Mesodermal cell (in vitro differentiated cells): ENCODE measurements at regions not wholly inside any gene's neighbourhood (a gene's known extent, or its start where the extent isn't known, plus 50 kb on each side); places are given as distances from the start of the nearest gene placed in this dataset.
A peak's percentile ranks its signal among the peaks of the same experiment; 100 is the strongest.

Experiments used
- H3K27ac ChIP-seq: 2 replicates; pipeline ENCODE4 v1.7.0; 2013; ENCODE audit warnings: mild to moderate bottlenecking, low read depth, low read length, moderate library complexity; ENCODE audit not compliant: severe bottlenecking
- H3K36me3 ChIP-seq: 2 replicates; pipeline ENCODE4 v1.7.1; 2013; ENCODE audit warnings: mild to moderate bottlenecking, low read length, moderate library complexity; ENCODE audit not compliant: control insufficient read depth, insufficient read depth
- H3K4me1 ChIP-seq: one replicate; pipeline ENCODE4 v1.7.1; 2013; ENCODE audit warnings: mild to moderate bottlenecking, low read length; ENCODE audit not compliant: insufficient read depth, control insufficient read depth, poor library complexity, severe bottlenecking
- H3K4me3 ChIP-seq: 2 replicates; pipeline ENCODE4 v1.7.0; 2013; ENCODE audit warnings: low read length, control low read depth, mild to moderate bottlenecking; ENCODE audit not compliant: insufficient read depth, poor library complexity, severe bottlenecking; ENCODE audit errors: extremely low read depth
- H3K9me3 ChIP-seq: 2 replicates; pipeline ENCODE4 v1.7.1; 2013; ENCODE audit warnings: mild to moderate bottlenecking, low read length, moderate library complexity; ENCODE audit not compliant: control insufficient read depth
- WGBS, 2 experiments: methylation state at CpG; one replicate each; pipeline ENCODE4 v1.1.5; 2013; ENCODE audit warnings: missing lambda C conversion rate in 2 of 2; ENCODE audit not compliant: insufficient coverage in 2 of 2; 5-methylcytosine and 5-hydroxymethylcytosine counted together

DNA sequence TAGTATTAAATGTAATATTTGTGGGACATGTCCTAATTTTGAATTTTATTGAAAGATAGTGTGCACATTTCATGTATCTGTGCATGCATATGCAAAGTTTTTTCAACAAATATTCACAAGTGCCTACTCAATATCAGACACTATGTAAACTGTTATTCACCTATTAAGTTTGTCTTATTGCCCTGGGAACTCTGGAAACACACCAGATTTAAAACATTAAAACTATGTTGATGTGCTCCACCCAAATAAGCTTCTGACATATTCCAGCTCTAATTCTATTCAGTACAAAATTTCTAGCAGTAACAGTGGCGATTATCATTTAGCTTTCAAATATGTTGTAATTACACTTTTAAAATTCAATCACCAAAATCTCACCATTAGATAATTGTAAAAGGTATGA lies 183.1 kb upstream of the TTC29 start:
- no peak overlapping the region for H3K4me3 ChIP-seq
- H3K9me3 ChIP-seq = no peaks in the 10 kb centered on the region
- H3K36me3 ChIP-seq = no peaks in the 10 kb centered on the region
- H3K27ac ChIP-seq = no peak overlapping the region
- no CpG with 5 or more reads among the region's 1 CpG for WGBS, 2 experiments
- H3K4me1 ChIP-seq = no peaks in the 10 kb centered on the region

DNA sequence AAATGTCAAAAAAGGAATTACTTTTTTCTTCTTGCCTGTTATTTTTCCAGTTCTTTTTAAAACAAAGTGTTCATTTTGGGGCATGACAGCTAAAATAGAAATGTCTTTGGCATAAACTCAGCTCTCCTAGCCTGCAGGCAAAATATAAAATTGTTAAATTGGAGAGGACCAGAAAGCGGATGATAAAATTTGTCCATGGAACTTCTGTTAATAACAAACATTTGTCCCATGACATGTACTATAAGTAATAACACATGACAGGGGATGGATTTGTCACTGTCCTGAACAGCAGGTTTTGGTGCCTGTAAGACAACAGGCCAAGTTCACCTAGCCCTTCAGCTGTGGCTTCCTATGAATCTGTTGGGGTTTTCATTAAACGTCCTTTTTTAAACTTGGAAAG lies 184.0 kb upstream of the TTC29 start:
- Histone ChIP-seq H3K4me1 (no peaks in the 10 kb centered on the region), H3K9me3 (no peaks in the 10 kb centered on the region), H3K4me3 (no peak overlapping the region), H3K36me3 (no peaks in the 10 kb centered on the region), H3K27ac (no peak overlapping the region)
- 86% methylated on average over 1 of the region's 2 CpGs; no CpG with 5 or more reads in 1 of the 2 experiments for WGBS, 2 experiments

DNA sequence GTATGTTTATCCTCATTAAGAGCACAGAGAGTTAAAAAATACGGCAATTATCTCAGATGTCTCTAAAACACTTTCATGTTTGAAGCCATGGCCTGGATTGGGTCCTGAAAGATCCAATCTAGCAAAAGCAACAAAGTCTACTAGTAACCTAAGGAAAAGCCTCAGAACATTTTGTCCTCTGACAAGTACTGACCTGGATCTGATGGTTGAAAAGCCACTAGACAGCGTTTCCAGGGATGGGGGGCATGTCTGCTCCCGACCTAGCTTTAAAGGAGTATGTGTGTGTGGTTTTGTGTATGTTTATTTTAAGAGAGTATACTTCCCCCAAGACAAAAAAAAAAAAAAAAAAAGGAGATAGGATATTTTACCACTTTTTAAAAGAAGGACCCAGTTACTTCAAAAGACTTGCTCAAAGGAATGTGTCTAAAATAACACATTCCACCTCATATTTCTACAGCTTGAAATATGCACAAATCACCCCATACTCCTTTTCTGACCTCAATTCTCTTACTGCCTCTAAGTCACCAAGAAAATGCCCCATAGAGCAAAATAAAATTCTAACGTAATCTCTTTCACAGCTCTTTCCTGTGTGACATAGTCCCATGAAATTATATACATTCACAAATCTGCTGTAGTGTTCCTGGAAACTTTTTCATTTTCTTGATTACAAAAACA lies 189.0 kb upstream of the TTC29 start:
- Histone ChIP-seq H3K36me3 (no peaks in the 10 kb centered on the region), H3K4me3 (no peak overlapping the region), H3K27ac (no peak overlapping the region), H3K4me1 (no peaks in the 10 kb centered on the region), H3K9me3 (no peaks in the 10 kb centered on the region)
- 83 to 91% methylated on average over 2 of the region's 4 CpGs for WGBS, 2 experiments

DNA sequence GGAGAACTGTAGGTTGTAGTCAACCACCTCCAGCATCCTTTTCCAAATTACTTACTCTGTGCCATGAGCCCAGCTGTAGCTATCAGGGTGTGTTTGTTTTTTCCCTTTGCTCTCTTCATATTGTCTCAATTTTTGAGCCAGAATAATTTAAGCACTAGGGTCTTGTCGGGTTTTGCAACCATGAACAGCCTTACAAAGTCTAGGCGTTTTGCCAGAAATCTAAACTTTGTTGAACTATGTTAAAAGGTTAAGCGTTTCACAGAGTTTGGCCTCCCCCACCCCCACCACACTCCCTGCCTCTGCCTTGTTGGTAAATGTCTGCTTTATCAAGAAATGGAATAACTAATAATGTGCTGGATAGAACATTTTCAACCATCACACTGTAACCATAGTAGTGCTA lies 190.6 kb upstream of the TTC29 start:
- Histone ChIP-seq H3K27ac (no peak overlapping the region), H3K9me3 (no peaks in the 10 kb centered on the region), H3K36me3 (no peaks in the 10 kb centered on the region), H3K4me3 (no peak overlapping the region), H3K4me1 (no peaks in the 10 kb centered on the region)
- WGBS, 2 experiments = no CpG with 5 or more reads among the region's 3 CpGs

DNA sequence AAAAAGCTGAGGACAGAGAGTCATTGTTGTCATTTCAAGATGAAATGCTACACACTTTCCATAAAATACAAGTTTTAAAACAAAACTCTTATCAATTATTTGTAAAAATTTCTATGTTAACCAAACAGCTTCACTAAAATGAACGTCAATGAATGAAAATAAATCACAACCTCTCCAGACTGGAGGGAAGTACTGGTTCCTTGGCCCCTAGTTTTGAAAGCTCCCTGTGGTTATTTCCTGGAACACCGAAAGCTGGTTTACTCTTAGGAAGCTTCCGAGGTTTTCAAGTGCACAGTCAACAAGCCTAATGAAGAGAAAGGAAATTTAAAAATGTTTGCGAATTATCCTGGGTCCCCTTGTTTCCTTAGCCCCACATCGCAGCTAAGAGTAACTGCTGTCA lies 191.1 kb upstream of the TTC29 start:
- no peaks in the 10 kb centered on the region for H3K36me3 ChIP-seq
- no peaks in the 10 kb centered on the region for H3K4me1 ChIP-seq
- H3K9me3 ChIP-seq = no peaks in the 10 kb centered on the region
- H3K4me3 ChIP-seq = no peak overlapping the region
- WGBS, 2 experiments = 91 to 100% methylated on average over 2 to 4 of the region's 5 CpGs
- H3K27ac ChIP-seq = no peak overlapping the region

DNA sequence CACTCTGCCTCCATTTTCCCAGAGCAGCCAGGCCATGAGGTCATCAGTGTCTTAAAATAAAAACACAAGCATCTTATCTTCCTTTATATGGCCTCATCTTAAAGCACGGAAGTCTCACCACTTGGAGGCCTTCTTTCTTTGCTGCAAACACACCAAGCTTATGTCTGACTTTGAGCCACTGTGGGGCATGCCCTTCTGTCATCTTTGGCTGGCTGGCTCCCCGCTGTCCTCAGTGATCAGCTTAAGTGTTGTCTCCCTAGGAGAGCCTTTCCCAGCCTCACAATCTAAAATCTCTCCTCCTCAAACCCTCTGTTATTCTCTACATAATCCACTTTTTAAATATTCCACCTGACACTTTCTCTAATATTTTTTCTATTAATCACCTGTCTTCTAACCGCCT lies 191.6 kb upstream of the TTC29 start:
- Histone ChIP-seq H3K36me3 (no peaks in the 10 kb centered on the region), H3K4me1 (no peaks in the 10 kb centered on the region), H3K27ac (no peak overlapping the region), H3K4me3 (no peak overlapping the region), H3K9me3 (no peaks in the 10 kb centered on the region)
- WGBS, 2 experiments = 77 to 86% methylated on average over 2 to 3 of the region's 3 CpGs

DNA sequence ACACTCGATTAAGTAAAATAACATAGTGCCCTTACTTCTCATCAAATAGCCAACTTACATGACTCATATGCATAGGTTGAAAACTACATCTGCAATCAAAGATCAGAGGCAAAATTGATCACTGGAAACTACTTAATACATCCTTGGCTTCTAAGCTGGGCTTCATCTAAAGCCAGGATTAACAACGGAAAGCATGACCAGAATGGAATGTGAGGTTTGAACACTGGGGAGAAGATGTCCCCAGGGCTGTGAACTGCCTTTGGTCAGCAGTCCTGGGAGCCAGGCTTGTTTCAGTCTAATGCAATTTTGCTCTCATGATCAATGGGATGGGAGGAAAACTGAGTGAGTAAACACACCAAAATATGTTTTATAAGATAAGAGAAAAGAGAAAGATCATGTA lies 192.5 kb upstream of the TTC29 start:
- H3K27ac ChIP-seq = no peak overlapping the region
- 67 to 81% methylated on average over 1 to 2 of the region's 2 CpGs for WGBS, 2 experiments
- H3K4me1 ChIP-seq = no peaks in the 10 kb centered on the region
- no peaks in the 10 kb centered on the region for H3K36me3 ChIP-seq
- no peaks in the 10 kb centered on the region for H3K9me3 ChIP-seq
- H3K4me3 ChIP-seq = no peak overlapping the region

DNA sequence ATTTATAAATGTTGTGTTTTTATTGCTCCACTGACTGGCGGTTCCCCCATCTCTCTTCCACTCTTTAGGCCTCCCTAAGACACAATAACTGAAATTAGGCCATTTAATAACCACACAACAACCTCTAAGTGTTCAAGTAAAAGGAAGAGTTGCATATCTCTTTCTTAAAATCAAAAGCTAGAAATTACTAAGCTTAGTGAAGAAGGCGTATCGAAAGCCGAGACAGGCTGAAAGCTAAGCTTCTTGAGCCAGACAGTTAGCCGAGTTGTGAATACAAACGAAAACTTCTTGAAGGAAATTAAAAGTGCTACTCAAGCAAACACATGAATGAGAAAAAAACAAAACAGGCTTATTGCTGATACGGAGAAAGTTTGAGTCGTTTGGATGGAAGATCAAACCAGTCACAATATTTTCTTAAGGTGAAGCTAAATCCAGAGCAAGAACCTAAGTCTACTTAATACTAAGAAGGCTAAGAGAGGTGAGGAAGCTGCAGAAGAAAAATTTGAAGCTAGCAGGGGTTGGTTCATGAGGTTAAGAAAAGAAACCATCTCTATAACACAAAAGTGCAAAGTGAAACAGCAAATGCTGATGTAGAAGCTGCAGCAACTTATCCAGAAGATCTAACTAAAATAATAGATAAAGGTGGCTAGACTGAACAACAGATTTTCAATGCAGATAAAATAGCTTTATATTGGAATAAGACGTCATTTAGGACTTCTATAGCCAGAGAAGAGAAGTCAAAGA lies 194.0 kb upstream of the TTC29 start:
- 88 to 98% methylated on average over 5 to 6 of the region's 9 CpGs for WGBS, 2 experiments
- no peak overlapping the region for H3K4me3 ChIP-seq
- no peaks in the 10 kb centered on the region for H3K36me3 ChIP-seq
- no peaks in the 10 kb centered on the region for H3K4me1 ChIP-seq
- H3K9me3 ChIP-seq = no peaks in the 10 kb centered on the region
- H3K27ac ChIP-seq = no peak overlapping the region

DNA sequence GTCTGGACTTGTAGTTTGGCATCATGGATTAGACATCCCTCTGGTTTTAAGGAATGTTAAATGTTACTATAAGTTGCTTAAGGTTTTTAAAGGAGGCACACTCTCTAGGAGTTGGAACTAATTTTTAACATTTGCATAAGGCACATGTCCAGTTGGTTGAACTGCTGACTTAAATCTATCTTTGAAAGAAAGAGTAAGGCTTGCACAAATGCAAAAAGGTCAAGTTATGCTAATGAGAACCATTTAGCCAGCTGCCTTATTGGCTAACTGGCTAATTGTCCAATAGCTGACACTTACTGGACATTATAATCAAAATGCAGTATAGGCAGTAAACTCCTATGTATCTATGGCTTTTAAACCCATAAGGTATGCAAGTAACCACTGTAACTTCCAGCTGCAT lies 206.1 kb upstream of the TTC29 start:
- Histone ChIP-seq H3K4me1 (no peaks in the 10 kb centered on the region), H3K9me3 (no peaks in the 10 kb centered on the region), H3K27ac (no peak overlapping the region), H3K36me3 (no peaks in the 10 kb centered on the region), H3K4me3 (no peak overlapping the region)

DNA sequence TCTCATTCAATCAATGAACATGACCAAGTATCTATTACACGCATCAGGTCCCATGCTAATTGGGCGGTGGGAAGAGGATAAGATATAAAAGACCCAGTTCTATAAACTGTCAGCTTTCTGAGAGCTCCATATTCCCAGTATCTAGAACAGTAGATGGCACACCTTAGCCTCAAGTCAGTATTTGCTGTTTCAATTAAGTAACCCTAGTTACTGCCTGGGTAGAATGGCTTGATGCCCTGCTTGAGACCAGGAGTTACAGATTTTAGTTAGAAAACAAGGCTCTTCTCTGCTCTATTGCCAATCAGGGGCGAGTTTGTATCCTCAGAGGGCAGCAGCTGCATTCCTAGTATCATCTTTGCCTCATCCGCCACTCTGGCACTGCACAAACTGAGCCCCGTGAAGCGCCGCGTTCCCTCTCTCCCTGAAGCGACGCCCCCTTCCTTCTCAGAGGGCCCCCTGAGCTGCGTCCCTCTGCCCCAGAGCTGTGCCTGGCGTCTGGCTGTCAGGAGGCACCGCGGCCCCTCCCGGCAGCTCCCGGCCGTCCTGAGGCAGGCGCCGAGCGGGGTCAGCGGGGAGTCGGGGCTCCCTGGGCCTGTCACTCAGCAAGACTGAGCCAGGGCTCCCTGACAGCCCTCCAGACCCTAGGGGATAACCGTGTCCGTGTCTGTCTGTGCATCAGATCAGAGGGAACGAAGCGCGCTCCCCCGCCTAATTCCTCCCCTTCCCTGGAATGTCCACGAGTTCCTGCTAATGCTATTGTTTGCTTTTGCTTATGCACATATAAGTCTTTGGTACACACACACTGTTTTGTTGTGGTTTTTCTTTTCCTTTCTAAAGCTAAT lies 212.4 kb upstream of the TTC29 start:
- Histone ChIP-seq H3K4me1 (no peaks in the 10 kb centered on the region), H3K9me3 (no peaks in the 10 kb centered on the region), H3K4me3 (peak overlapping the region; percentile 18), H3K27ac (peak overlapping the region; percentile 62), H3K36me3 (no peaks in the 10 kb centered on the region)
- WGBS, 2 experiments = 8 to 9% methylated on average over 19 to 24 of the region's 29 CpGs
